ENCODE measurements at regions not wholly inside any gene's neighbourhood (a gene's known extent, or its start where the extent isn't known, plus 50 kb on each side); places are given as distances from the start of the nearest gene placed in this dataset.

DNA sequence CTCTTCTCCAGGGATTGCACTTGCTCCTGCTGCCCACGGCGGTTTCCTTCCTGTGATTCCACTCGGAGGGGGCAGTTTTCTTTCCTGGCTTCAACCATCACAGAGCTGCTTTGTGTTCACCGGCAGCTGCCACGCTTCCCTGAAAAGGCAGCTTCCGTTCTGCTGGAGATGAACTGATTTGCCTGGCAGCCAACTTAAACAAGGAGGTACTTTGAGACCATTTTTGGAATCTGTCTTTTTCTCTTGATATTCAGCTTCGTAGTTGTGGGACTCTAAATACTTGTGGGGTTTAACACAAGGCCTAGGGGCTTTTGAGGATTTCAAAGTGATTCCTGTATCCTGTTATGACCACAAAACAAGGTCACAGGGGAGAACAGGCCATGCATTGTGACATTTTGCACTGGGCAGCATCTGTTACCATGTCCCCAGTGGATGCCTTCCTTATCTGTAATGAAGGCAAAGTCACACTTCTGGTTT is 192.0 kb downstream of the MTRR start:
- TF ChIP-seq, protein P1, sequence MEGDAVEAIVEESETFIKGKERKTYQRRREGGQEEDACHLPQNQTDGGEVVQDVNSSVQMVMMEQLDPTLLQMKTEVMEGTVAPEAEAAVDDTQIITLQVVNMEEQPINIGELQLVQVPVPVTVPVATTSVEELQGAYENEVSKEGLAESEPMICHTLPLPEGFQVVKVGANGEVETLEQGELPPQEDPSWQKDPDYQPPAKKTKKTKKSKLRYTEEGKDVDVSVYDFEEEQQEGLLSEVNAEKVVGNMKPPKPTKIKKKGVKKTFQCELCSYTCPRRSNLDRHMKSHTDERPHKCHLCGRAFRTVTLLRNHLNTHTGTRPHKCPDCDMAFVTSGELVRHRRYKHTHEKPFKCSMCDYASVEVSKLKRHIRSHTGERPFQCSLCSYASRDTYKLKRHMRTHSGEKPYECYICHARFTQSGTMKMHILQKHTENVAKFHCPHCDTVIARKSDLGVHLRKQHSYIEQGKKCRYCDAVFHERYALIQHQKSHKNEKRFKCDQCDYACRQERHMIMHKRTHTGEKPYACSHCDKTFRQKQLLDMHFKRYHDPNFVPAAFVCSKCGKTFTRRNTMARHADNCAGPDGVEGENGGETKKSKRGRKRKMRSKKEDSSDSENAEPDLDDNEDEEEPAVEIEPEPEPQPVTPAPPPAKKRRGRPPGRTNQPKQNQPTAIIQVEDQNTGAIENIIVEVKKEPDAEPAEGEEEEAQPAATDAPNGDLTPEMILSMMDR (IDR thresholded peaks at IDR 0.05): no peak
- no peak for TF ChIP-seq EP300 (IDR thresholded peaks at IDR 0.05)
